Ovary (tissue), 3 donors: ENCODE measurements at regions not wholly inside any gene's neighbourhood (a gene's known extent, or its start where the extent isn't known, plus 50 kb on each side); places are given as distances from the start of the nearest gene placed in this dataset.

ENCODE experiments used
- CTCF ChIP-seq, 3 donors: fragments of 450-650 bp in 2 of 3; fragments of 200-600 bp in 1 of 3; IDR thresholded peaks; one replicate each; pipeline versions ENCODE4 v1.5.1 to v1.8.0; 2016 to 2022; ENCODE audit warnings: antibody characterized with exemption in 3 of 3, mild to moderate bottlenecking in 1 of 3
- EP300 ChIP-seq: sonication (generic); formaldehyde crosslinking; IDR thresholded peaks from one replicate; pipeline ENCODE4 v1.6.1; 2017; ENCODE audit warnings: antibody characterized with exemption
- donor health status: DM: no; HTN: no; CAD: no.

- TF ChIP-seq EP300 = no peak
- no peak for TF ChIP-seq CTCF (IDR thresholded peaks at IDR 0.05)
Observed at GRCh38 chr14:54121466-54122027, 164.9 kb upstream of the BMP4 start.
